GM12865 (cell line): ENCODE measurements at regions not wholly inside any gene's neighbourhood (a gene's known extent, or its start where the extent isn't known, plus 50 kb on each side); places are given as distances from the start of the nearest gene placed in this dataset.

ENCODE experiments used
- DNase-seq: peaks from one replicate; pipeline ENCODE4 v3.0.0; 2010; ENCODE audit warnings: low read depth
- H3K4me3 ChIP-seq: 2 replicates; pipeline ENCODE4 v1.5.1; 2011; ENCODE audit warnings: mild to moderate bottlenecking, low read depth, low read length, control low read depth
- TF ChIP-seq, protein P1 (sequence below): IDR thresholded peaks from 2 replicates; pipeline ENCODE4 v1.5.1; 2011; ENCODE audit warnings: low read length, control low read depth, low read depth, inconsistent platforms; ENCODE audit not compliant: insufficient read depth; ENCODE audit errors: missing control alignments

DNA sequence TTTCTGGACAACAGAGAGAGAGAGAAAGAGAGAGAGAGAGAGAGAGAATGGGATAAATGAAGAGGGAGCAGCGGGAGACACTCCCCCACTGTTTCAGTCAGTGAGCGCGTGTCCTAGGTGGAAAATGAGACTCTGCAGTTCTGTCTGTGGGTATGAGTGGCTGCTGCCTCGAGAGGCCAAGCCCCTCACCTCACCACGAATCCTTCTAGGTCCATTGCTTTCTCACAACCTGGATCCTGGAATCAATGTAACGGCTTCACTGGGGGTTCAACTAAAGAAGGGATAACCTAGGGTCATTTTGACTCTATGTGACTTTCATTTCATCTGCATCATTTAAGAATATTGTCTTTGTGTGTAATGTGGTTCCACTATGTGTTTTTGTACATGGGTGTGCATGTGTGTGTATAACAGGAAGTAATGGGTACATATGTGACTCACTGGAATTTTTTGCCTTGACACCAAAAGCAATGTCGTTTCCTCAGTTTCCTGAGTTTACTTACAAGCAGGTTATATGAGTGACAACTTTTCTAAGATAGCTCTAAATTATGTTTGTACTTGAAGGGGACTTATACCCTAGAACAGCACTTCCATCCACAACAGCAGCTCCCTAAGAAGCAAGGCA lies 221.4 kb upstream of the TRIB2 start:
- H3K4me3 ChIP-seq, result no peak overlapping the region
- TF ChIP-seq, protein P1, sequence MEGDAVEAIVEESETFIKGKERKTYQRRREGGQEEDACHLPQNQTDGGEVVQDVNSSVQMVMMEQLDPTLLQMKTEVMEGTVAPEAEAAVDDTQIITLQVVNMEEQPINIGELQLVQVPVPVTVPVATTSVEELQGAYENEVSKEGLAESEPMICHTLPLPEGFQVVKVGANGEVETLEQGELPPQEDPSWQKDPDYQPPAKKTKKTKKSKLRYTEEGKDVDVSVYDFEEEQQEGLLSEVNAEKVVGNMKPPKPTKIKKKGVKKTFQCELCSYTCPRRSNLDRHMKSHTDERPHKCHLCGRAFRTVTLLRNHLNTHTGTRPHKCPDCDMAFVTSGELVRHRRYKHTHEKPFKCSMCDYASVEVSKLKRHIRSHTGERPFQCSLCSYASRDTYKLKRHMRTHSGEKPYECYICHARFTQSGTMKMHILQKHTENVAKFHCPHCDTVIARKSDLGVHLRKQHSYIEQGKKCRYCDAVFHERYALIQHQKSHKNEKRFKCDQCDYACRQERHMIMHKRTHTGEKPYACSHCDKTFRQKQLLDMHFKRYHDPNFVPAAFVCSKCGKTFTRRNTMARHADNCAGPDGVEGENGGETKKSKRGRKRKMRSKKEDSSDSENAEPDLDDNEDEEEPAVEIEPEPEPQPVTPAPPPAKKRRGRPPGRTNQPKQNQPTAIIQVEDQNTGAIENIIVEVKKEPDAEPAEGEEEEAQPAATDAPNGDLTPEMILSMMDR, result no peak
- no peak for DNase-seq

DNA sequence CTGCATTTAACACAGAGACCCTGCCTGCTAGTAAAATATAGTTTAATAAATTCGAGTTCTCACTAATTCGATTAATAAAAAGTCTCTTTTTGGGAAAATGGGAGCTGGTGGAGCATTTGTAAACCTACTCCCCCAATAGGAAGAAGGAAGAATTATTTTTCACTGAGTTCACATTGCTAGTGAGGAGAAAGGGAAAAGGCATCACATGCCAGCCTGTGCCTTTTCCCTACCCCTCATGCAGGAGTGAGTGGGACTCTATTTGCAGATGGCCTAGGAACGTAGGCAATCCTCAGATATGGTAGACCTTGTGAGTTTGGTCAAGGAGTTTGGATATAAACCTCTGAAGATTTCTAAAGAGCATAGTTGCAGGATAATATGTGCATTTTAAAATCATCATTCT lies 218.4 kb upstream of the TRIB2 start:
- TF ChIP-seq, protein P1, result no peak
- no peak overlapping the region for H3K4me3 ChIP-seq
- DNase-seq, result no peak

GRCh38 chr2:12498704-12499103 lies 218.0 kb upstream of the TRIB2 start:
- TF ChIP-seq, protein P1, result no peak
- no peak for DNase-seq
- H3K4me3 ChIP-seq, result no peak overlapping the region

DNA sequence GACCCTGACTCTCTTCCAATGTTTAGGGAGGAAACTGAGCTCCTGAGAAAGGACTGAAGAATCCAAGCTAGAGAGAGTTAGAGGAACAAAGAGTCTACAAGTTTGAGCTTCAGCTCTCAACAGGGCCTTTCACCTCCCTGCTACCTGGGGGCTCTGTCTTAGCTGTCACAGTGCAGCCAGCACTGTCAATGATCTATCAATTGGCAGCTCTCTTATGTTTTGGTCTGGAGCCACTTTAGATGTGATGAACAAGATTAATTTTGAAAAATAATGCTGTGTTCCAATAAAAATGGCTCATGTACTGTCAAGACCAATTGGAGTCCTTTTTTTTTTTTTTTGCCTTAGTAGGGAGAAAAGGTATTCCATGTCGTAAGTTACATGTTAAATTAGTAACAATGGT lies 215.8 kb upstream of the TRIB2 start:
- no peak for DNase-seq
- TF ChIP-seq, protein P1, result no peak
- H3K4me3 ChIP-seq, result no peak overlapping the region

GRCh38 chr2:12501469-12502158 lies 215.1 kb upstream of the TRIB2 start:
- H3K4me3 ChIP-seq, result peak overlapping the region; percentile 4; the same call in 1 of the 2 replicates
- TF ChIP-seq, protein P1, result no peak
- DNase-seq, result peak; percentile 91

DNA sequence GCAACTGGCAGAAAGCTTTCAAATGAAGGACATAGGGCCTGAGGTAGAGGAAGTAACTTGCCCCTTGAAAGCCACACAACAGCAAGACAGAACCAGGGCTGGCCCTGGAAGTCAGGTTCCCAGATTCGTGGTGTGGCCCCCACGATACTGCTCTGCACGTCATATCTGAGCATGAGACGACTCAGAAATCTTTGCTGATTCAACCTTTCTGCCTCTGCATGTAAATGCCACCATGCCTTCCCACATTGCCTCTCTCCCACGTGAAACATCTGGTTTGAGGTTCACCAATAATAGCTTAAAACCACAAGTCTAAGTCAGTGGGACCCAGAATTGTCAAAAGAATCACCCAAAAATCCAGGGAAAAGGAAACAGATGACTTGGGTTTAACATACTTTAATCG lies 214.0 kb upstream of the TRIB2 start:
- TF ChIP-seq, protein P1, result no peak
- DNase-seq, result peak; percentile 25
- no peak overlapping the region for H3K4me3 ChIP-seq
